NCI-H1694 treated with DMSO at 0.1 percent for 48 hours (cell line): ENCODE measurements at regions not wholly inside any gene's neighbourhood (a gene's known extent, or its start where the extent isn't known, plus 50 kb on each side); places are given as distances from the start of the nearest gene placed in this dataset.
"Not testable (repeated sequence)": the region's sequence is repeated elsewhere in the genome, so short reads cannot be mapped to it uniquely, and the experiment has no call there.

Experiments used
- DNase-seq: peaks from one replicate; lab custom pipeline; 2025; lab: John Stamatoyannopoulos, UW

DNA sequence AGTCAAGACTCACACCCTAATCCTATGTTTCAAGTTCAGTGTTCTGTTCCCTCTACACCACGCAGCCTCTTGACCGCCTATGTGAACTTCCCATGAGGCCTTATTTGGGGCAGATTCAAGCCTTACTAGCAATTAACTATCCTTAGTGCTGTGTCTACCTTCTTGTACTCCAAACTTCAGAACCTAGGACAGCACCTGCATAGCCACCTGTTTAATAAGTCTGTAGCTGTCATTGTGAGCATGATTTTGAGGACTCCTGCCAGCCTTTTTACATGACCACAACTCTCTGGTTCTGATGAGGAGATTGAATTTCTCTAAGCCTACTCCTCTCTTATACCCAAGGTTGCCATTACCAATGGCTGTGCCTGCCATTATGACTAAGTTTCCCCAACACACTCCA, 50.8 kb upstream of the PCSK1 start:
- no peak for DNase-seq

GRCh38 chr5:96487859-96488258, 54.8 kb upstream of the PCSK1 start:
- DNase-seq = no peak

GRCh38 chr5:96489532-96489931, 56.5 kb upstream of the PCSK1 start:
- no peak for DNase-seq

DNA sequence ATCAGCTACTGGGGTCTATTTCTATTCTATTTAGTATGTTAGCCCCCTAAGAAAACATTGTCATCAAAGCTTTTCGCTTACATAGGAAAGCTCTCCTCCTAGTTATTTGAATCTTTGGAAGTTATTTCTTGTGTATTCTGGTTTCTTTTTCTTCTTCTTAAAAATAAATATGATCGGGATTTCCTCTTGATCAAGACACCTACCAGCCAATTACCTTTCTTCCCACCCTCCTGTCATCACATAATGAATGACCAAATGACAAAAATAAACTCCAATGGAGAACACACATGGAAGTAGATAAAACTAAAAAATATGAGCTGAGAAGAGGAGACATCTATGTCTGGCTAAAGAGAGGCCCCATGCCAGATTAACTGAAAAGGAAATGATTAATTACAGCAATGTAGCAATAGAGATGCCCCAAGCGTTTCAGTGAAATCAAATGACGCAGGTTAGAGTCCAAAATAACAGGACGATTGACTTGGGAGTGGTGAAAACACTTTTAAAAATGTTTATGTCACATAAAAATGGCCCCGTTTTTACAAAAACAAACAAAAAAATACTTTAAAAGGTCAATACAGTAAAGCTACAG, 59.5 kb upstream of the PCSK1 start:
- no peak for DNase-seq

DNA sequence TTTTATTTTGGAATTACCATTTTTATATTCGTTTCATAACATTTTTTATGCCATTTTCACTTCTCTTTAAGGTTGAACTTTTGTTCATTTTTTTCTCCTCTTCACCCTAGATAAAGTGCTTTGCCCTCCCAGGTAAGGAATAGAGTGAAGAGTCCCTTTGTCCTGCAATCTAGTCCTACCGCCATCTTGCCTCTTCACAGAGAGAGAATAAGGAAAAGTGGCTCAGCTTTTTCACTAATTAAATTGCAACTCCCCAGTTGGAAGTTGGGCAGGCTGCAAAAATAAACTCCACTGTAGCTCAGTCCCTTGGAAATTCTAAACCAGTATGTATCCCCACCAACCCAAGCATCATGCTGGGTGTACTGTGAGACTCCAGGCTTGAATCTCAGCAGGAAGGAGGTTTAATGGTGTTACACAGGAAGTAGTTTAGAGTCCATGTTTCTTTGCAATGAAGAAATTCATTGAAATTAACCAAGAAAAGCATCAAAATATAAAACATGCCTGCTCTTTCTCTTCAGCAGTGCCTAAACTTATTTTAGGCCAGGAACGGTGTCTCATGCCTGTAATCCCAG, 60.3 kb upstream of the PCSK1 start:
- no peak for DNase-seq

DNA sequence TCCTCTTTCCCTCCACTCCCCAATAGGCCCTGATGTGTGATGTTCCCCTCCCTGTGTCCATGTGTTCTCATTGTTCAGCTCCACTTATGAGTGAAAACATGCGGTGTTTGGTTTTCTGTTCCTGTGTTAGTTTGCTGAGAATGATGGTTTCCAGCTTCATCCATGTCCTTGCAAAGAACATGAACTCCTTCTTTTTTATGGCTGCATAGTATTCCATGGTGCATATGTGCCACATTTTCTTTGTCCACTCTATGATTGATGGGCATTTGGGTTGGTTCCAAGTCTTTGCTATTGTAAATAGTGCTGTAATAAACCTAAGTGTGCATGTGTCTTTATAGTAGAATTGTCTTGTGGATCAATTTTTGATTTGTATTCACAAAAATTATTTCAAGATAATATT, 62.4 kb upstream of the PCSK1 start:
- not testable (repeated sequence) for DNase-seq

- DNase-seq = not testable (repeated sequence)
Measured at GRCh38 chr5:96497027-96497426, 64.0 kb upstream of the PCSK1 start.

- no peak for DNase-seq
Measured at GRCh38 chr5:96499753-96500345, 66.8 kb upstream of the PCSK1 start.

DNA sequence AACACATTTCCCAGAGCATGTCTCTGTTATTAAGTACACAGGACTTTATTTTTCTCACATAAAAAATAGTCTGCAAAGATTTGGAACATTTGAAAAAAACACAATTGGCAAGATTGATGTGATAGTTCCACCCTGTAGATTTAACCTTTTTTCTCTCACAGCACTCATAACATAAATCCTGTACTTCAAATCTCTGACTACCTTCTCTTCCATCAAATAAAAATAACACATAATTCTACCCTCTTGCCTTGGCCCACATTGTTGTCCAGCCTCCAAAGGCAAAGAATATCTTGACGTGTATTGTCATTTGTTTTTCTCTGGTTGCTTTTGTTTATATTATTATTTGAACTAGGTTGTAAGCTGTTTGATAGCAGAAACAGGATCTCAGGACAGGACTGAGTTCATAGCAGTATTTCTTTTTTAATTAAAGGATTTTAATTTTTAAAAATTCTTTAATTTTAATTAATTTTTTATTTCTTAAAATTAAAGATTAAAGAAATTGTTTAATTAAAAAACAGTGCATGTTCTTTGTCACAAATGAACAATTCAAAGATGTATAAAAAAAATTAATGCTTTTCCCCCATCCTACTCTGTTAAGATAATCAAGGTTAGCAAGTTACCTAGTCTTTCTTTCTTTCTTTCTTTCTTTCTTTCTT, 69.1 kb upstream of the PCSK1 start:
- DNase-seq = no peak

- no peak for DNase-seq
Measured at GRCh38 chr5:96503501-96504236, 70.6 kb upstream of the PCSK1 start.

- DNase-seq = no peak
Measured at GRCh38 chr5:96506376-96506775, 73.3 kb upstream of the PCSK1 start.

GRCh38 chr5:96506866-96507527, 73.9 kb upstream of the PCSK1 start:
- no peak for DNase-seq

- DNase-seq = no peak
Measured at GRCh38 chr5:96509316-96509715, 76.3 kb upstream of the PCSK1 start.

- DNase-seq = no peak
Measured at GRCh38 chr5:96509721-96510350, 76.8 kb upstream of the PCSK1 start.

GRCh38 chr5:96516631-96517071, 83.6 kb upstream of the PCSK1 start:
- DNase-seq = no peak

- DNase-seq = no peak
Measured at GRCh38 chr5:96517295-96517694, 84.2 kb upstream of the PCSK1 start.

- no peak for DNase-seq
Measured at GRCh38 chr5:96520345-96520744, 87.3 kb upstream of the PCSK1 start.

DNA sequence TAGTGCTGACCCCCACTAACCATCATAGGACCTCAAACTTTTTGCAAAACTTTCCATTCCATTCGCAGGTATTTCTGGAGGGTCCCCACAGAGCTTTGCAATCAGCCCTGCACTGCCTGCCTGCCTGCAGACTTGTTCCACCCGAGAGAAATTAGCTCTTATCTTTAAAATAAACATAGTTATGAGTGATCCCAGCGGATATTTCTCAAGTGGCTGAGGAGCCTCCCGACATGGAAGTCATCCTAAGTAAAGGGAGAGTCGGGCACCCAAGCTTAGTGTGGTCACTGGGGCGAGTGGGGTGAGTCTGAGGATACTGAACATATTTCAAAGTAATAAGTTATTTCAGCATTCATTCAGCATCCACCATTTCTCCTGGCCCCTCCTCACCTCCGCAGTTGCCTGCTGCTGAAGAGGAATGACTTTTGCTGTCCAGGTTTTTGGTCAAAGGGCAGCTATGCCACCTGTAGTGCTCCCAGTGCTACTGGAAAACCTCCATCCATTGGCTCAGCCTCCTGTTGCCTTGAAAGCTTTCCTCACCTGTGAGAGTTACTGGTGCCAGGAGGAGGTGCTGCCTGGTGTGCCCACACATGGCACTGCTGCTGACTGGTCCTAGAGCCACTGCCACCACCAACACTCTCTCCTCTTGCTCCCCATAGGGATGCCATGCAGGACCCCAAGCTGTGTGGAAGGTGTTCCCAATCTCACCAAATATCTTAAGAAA, 89.7 kb upstream of the PCSK1 start:
- no peak for DNase-seq

DNA sequence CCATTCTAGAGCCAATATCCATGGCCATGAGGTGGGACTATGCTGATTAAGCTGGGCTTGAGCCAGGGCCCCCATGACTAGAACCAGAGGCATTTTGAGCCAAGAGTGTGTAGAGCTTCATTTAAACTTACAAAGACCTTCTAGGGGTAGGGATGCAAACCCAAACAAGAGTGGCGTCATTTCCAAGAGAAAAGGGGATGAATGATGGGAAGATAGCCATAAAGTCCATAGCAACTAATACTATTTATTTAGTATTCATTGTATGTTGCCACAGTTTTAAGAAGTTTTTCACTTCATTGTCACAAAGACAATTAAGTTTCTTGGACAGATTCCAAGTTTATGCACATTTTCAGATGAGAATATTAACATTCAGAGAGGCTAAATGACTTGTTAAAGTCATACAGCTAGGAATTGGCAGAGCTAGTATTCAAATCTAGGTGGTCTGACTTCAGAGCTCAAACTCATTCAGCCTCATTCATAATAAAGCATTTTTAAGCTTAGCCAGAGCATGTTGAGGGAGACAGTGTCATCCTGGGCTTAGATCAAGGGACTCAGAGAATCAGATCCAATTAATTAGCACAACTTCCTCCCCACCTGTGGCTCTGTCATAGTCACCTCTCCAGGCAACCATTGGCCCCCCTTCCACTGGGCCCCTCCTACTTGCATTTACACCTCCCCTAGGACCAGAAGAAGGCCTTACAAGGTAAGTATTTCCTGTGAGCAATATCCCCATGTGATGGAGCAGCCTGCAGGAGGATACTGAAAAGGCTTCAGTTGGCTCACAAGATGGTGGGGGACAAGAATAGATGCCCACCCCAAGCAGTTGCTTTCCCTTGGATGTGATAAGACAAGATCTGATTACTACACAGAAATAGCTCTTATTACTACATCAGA, 95.0 kb upstream of the PCSK1 start:
- no peak for DNase-seq
